Kidney epithelial cell (primary cell): ENCODE measurements at regions not wholly inside any gene's neighbourhood (a gene's known extent, or its start where the extent isn't known, plus 50 kb on each side); places are given as distances from the start of the nearest gene placed in this dataset.
A peak's percentile ranks its signal among the peaks of the same experiment; 100 is the strongest.
"Not testable (repeated sequence)": the region's sequence is repeated elsewhere in the genome, so short reads cannot be mapped to it uniquely, and the experiment has no call there.

Experiments used
- DNase-seq: peaks from one replicate; pipeline ENCODE4 v3.0.0-alpha.2; 2010; ENCODE audit warnings: low read depth
- H3K27me3 ChIP-seq: 2 replicates; pipeline ENCODE4 v1.6.0; 2011; ENCODE audit warnings: low read length; ENCODE audit not compliant: control insufficient read depth, insufficient read depth
- H3K36me3 ChIP-seq: 2 replicates; pipeline ENCODE4 v1.5.1; 2011; ENCODE audit warnings: low read length; ENCODE audit not compliant: control insufficient read depth, insufficient read depth
- H3K4me3 ChIP-seq: 2 replicates; pipeline ENCODE4 v1.5.1; 2011; ENCODE audit warnings: low read depth, mild to moderate bottlenecking, control low read depth, low read length
- TF ChIP-seq, protein P1 (sequence below): IDR thresholded peaks from 2 replicates; pipeline ENCODE4 v1.5.1; 2011; ENCODE audit warnings: mild to moderate bottlenecking, moderate library complexity, low read length, control low read depth, inconsistent platforms; ENCODE audit not compliant: insufficient read depth, poor library complexity, severe bottlenecking

DNA sequence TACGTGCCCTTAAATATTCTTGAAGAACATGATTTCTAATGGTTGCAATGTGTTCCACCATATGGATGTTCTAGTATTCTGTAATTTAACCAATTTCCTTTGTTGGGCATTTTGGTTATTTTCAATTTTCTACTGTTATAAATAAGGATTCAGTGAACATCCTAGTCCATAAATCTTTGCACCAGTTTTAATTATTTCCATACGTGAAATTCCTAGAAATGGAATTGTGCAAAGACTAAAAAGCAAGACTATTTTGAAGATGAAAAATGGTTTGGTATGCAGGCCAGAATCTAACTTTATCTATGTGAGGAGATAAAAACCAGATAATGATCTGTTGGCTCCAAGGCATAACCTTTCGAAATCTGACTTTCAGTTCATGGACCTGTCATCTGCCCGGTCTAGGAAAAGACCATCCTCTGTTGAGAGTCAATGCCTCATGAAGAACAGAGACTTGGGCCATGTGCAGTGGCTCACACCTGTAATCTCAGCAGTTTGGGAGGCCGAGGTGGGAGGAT lies 633.2 kb upstream of the NRP1 start:
- TF ChIP-seq, protein P1, sequence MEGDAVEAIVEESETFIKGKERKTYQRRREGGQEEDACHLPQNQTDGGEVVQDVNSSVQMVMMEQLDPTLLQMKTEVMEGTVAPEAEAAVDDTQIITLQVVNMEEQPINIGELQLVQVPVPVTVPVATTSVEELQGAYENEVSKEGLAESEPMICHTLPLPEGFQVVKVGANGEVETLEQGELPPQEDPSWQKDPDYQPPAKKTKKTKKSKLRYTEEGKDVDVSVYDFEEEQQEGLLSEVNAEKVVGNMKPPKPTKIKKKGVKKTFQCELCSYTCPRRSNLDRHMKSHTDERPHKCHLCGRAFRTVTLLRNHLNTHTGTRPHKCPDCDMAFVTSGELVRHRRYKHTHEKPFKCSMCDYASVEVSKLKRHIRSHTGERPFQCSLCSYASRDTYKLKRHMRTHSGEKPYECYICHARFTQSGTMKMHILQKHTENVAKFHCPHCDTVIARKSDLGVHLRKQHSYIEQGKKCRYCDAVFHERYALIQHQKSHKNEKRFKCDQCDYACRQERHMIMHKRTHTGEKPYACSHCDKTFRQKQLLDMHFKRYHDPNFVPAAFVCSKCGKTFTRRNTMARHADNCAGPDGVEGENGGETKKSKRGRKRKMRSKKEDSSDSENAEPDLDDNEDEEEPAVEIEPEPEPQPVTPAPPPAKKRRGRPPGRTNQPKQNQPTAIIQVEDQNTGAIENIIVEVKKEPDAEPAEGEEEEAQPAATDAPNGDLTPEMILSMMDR, result no peak
- Histone ChIP-seq H3K36me3 (no peaks in the 10 kb centered on the region), H3K27me3 (no peaks in the 10 kb centered on the region), H3K4me3 (no peak overlapping the region)
- no peak for DNase-seq

DNA sequence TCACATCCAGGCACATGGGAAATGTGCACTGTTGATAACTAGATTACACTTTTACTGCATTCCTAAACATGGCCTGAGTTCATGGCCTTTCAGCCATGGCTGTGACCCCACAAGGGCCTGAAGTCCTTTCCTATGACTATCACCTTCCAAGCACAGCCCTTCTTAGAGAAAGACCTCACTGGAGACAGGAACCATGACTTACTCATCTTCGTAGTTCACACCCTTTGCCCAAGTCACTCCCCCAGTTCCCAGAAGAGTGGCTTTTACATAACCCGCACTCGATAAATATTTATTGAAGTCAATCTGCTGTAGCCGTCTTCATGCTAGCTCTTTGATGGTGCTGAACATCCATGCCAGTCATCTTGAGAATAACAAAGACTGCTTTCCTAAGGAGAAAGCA lies 632.5 kb upstream of the NRP1 start:
- Histone ChIP-seq H3K36me3 (no peaks in the 10 kb centered on the region), H3K4me3 (no peak overlapping the region), H3K27me3 (no peaks in the 10 kb centered on the region)
- TF ChIP-seq, protein P1, result no peak
- DNase-seq, result peak; percentile 14

DNA sequence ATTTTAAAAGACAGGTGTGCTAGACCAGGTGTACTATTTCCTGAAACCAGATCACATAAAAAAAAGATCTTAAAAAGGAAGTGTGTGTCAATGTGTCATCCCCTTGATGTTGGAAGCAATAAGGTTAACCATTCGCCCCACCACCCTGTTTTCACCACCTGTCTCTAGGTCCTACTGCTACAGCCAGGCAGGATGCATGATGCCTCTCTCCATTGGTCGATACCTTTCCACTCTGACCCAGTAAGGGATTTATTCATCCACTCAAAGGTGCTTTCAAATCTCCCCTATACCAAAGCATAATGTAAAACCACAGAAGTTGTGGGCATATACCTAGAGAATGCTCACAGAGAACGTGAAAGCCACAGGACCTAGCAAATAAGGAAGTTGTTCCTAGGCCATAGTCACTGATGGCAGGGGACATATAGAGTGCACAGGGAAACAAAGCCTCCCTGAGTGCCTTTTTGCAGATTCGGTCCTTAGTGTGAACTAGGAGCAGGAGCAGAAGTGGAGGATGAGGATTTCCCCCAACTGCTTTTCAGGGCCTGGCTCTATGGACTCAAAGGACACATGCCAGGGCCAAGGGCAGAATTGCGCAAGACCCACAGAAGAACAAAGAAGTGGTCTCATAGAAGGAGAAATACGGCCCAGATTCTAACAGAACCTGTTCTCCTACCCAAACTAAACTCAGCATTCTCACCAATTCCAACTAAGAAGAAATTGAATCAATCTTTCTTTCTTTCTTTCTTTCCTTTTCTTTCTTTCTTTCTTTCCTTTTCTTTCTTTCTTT lies 631.5 kb upstream of the NRP1 start:
- DNase-seq, result no peak
- TF ChIP-seq, protein P1, result no peak
- H3K4me3 ChIP-seq, result no peak overlapping the region
- no peaks in the 10 kb centered on the region for H3K27me3 ChIP-seq
- H3K36me3 ChIP-seq, result no peaks in the 10 kb centered on the region

DNA sequence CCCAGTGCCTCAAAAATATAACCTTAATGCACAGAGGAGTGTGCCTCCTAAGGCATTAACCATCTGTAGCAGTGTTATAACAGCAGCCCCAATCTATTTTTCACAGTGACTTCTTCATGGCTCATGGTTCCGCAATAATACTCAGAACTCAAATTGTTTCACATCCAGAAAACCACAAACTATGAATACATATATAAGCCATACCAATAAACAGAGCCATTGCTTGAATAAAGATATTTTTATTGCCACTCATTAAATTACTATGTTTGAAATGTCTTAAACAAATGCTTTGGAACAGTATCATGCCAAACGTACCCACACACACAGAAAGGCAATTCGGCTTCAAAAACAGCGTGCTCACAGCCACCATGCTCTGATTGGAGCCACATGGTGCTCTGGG lies 629.3 kb upstream of the NRP1 start:
- no peaks in the 10 kb centered on the region for H3K27me3 ChIP-seq
- H3K4me3 ChIP-seq, result no peak overlapping the region
- DNase-seq, result no peak
- H3K36me3 ChIP-seq, result no peaks in the 10 kb centered on the region
- TF ChIP-seq, protein P1, result no peak

DNA sequence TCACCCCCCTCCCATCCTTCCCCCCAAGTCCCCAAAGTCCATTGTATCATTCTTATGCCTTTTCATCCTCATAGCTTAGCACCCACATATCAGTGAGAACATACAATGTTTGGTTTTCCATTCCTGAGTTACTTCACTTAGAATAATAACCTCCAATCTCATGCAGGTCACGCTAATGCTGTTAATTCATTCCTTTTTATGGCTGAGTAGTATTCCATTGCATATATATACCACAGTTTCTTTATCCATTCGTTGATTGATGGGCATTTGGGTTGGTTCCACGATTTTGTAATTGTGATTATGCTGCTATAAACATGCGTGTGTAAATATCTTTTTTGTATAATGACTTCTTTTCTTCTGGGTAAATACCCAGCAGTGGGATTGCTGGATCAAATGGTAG lies 621.9 kb upstream of the NRP1 start:
- H3K27me3 ChIP-seq, DNase-seq, H3K36me3 ChIP-seq, H3K4me3 ChIP-seq: not testable (repeated sequence)

DNA sequence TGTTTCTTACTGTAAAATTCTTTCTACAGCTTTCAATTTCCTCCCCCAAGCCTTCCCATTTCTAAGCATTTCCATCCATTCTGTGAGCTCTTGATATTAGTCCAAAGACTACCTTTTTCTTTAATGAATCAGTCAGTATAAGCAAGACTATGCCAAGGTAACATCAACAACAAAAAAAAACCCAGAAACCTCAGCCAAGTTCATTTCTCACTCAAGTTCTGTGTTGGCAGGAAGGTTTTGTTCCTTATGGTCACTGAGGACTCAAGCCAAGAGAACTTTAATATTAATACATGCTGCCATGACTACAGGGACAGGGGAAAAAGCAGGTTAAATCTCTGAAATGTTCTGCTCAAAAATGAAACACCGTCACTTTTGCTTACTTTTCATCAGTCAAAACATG lies 621.2 kb upstream of the NRP1 start:
- Histone ChIP-seq H3K36me3 (no peaks in the 10 kb centered on the region), H3K4me3 (no peak overlapping the region), H3K27me3 (no peaks in the 10 kb centered on the region)
- TF ChIP-seq, protein P1, result no peak
- no peak for DNase-seq
